Osteocyte (in vitro differentiated cells): ENCODE measurements at regions not wholly inside any gene's neighbourhood (a gene's known extent, or its start where the extent isn't known, plus 50 kb on each side); places are given as distances from the start of the nearest gene placed in this dataset.

Experiments
- DNase-seq: peaks from one replicate; pipeline ENCODE4 v3.0.0; 2021; ENCODE audit warnings: mixed read lengths; ENCODE audit not compliant: unreplicated experiment; ENCODE audit errors: extremely low spot score
- H3K27ac Mint-ChIP-seq: one replicate; pipeline ENCODE4 v1.8.0; 2021; ENCODE audit warnings: mild to moderate bottlenecking, mixed read lengths; ENCODE audit not compliant: unreplicated experiment
- H3K27me3 Mint-ChIP-seq: one replicate; pipeline ENCODE4 v1.8.0; 2021; ENCODE audit warnings: mixed read lengths; ENCODE audit not compliant: unreplicated experiment
- H3K36me3 Mint-ChIP-seq: one replicate; pipeline ENCODE4 v1.8.0; 2021; ENCODE audit warnings: mixed read lengths; ENCODE audit not compliant: unreplicated experiment
- H3K4me1 Mint-ChIP-seq: one replicate; pipeline ENCODE4 v1.8.0; 2021; ENCODE audit warnings: mixed read lengths; ENCODE audit not compliant: unreplicated experiment
- H3K4me3 Mint-ChIP-seq: one replicate; pipeline ENCODE4 v1.8.0; 2021; ENCODE audit warnings: mild to moderate bottlenecking, moderate library complexity, mixed read lengths; ENCODE audit not compliant: unreplicated experiment
- H3K9me3 Mint-ChIP-seq: one replicate; pipeline ENCODE4 v1.8.0; 2021; ENCODE audit warnings: mixed read lengths; ENCODE audit not compliant: unreplicated experiment
- TF ChIP-seq, protein P1 (sequence below): fragments of 200-600 bp; sonication (generic); IDR thresholded peaks from 2 replicates; pipeline ENCODE4 v1.5.0; 2021; ENCODE audit warnings: antibody characterized with exemption, mild to moderate bottlenecking, moderate library complexity

DNA sequence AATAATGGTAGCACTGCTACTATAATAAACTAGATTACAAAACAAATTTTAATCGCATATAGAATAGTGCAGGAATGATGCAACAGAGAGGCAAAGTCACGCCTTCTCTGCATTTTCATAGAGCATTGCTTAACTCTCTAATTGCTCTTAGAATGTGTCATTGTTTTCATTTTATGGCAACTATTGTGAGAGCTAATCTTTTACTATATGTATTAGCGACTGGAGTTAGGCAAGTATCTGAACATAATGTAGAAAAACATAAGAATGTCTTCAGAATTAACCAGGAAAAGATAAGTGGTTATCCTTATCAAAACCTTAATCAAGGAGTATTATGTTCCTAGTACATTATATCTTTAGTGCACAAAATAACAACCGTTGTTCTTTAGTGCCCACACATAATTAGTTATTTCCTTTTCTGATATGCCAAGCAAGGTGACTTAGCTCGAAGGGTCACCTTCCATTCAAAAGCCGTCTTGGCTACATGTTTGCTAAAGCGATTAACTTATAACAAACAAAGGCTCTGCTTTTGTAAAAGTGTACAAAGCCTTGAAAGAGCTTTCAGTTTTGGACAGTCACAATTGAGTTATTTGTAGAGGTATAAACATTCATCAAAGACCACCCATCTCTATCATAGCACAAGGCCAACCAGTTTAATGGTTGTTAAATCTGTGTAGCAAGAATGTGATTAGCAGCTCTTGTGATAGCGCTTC lies 1328.9 kb downstream of the ROBO2 start:
- Mint-ChIP-seq H3K27ac (no peak overlapping the region), H3K36me3 (no peaks in the 10 kb centered on the region), H3K27me3 (no peaks in the 10 kb centered on the region), H3K9me3 (no peaks in the 10 kb centered on the region), H3K4me1 (no peaks in the 10 kb centered on the region), H3K4me3 (no peak overlapping the region)
- DNase-seq = no peak
- TF ChIP-seq, protein P1, sequence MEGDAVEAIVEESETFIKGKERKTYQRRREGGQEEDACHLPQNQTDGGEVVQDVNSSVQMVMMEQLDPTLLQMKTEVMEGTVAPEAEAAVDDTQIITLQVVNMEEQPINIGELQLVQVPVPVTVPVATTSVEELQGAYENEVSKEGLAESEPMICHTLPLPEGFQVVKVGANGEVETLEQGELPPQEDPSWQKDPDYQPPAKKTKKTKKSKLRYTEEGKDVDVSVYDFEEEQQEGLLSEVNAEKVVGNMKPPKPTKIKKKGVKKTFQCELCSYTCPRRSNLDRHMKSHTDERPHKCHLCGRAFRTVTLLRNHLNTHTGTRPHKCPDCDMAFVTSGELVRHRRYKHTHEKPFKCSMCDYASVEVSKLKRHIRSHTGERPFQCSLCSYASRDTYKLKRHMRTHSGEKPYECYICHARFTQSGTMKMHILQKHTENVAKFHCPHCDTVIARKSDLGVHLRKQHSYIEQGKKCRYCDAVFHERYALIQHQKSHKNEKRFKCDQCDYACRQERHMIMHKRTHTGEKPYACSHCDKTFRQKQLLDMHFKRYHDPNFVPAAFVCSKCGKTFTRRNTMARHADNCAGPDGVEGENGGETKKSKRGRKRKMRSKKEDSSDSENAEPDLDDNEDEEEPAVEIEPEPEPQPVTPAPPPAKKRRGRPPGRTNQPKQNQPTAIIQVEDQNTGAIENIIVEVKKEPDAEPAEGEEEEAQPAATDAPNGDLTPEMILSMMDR = no peak

DNA sequence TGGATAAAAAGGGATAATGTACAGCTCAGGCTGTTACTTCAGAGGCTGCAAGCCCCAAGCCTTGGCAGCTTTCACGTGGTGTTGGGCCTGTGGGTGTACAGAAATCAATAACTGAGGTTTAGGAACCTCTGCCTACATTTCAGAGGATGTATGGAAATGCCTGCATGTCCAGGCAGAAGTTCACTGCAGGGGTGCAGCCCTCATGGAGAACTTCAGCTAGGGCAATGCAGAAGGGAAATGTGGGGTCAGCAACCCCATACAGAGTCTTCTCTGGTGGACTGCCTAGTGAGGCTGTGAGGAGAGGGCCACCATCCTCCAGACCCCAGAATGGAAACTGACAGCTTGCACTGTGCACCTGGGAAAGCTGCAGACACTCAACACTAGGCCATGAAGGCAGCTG lies 1350.3 kb downstream of the ROBO2 start:
- Mint-ChIP-seq H3K36me3 (no peaks in the 10 kb centered on the region), H3K4me3 (no peak overlapping the region), H3K4me1 (no peaks in the 10 kb centered on the region), H3K27ac (no peak overlapping the region), H3K9me3 (peaks cover 18% of the 10 kb centered on the region), H3K27me3 (peaks cover 9% of the 10 kb centered on the region)
- TF ChIP-seq, protein P1 = no peak
- DNase-seq = no peak

DNA sequence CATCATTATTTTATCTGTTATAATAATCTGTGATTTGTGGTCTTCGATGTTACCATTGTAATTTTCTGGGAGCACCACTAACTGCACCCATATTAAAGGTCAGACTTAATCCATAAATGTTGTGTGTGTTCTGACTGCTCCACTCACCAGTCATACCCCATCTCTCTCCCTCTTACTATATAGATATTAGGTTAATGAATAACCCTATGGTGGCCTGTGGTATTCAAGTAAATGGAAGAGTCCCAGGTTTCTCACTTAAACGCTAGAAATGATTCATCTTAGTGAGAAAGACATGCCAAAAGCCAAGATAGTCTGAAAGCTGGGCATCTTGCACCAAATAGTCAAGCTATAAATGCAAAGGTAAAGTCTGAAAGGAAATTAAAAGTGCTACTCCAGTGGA lies 1358.5 kb downstream of the ROBO2 start:
- Mint-ChIP-seq H3K4me3 (no peak overlapping the region), H3K4me1 (no peaks in the 10 kb centered on the region), H3K27ac (no peak overlapping the region), H3K36me3 (no peaks in the 10 kb centered on the region), H3K9me3 (no peaks in the 10 kb centered on the region), H3K27me3 (peaks cover 45% of the 10 kb centered on the region)
- DNase-seq = no peak
- TF ChIP-seq, protein P1 = no peak

DNA sequence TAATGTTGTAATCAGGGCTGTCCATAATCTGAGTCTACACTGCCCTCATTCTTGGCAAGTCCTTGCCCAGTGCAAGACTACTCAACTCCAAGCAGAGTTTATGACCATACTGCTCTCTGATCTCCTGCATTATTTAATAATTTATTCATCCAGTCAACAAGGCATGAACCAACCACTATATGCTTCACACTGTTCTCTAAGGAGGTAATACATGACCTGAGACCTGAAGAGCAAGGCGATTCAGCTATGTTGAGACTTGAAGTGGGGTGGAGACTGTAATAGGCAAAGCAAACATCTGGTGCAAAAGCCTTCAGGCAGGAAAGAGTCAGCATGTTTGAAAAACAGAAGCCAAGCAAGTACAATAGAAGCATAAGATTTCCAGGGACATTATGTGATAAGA lies 1362.8 kb downstream of the ROBO2 start:
- H3K9me3 Mint-ChIP-seq = no peaks in the 10 kb centered on the region

DNA sequence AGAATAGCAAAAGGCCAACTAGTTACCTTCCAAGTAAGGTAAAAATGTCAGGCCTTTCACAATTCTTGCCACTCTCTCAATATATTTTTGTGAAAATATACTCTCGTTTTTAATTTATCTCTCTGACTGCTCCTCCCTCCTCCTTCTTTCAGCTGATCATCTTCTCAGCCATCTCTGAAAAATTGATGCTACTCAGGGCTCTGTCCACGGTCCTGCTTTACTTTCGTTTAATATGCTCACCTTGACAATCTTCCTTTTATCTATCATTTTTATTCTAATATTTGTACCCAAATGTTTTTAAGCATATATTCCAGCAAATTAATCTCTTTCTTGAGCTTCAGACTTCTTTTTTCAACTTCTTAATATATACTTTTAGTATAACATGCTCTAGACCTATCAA lies 1362.1 kb downstream of the ROBO1 start:
- no peak overlapping the region for H3K27ac Mint-ChIP-seq
- no peak for DNase-seq
- no peaks in the 10 kb centered on the region for H3K36me3 Mint-ChIP-seq
- no peaks in the 10 kb centered on the region for H3K4me1 Mint-ChIP-seq
- H3K27me3 Mint-ChIP-seq = peaks cover 17% of the 10 kb centered on the region
- TF ChIP-seq, protein P1 = no peak
- H3K4me3 Mint-ChIP-seq = no peak overlapping the region
- H3K9me3 Mint-ChIP-seq = no peaks in the 10 kb centered on the region

More for the DNA sequence above, 1362.8 kb downstream of the ROBO2 start:
- Mint-ChIP-seq H3K4me1 (no peaks in the 10 kb centered on the region), H3K27ac (no peak overlapping the region), H3K4me3 (no peak overlapping the region), H3K36me3 (no peaks in the 10 kb centered on the region), H3K27me3 (peaks cover 26% of the 10 kb centered on the region)
- DNase-seq = no peak
- TF ChIP-seq, protein P1 = no peak
